ENCODE measurements at regions not wholly inside any gene's neighbourhood (a gene's known extent, or its start where the extent isn't known, plus 50 kb on each side); places are given as distances from the start of the nearest gene placed in this dataset.

DNA sequence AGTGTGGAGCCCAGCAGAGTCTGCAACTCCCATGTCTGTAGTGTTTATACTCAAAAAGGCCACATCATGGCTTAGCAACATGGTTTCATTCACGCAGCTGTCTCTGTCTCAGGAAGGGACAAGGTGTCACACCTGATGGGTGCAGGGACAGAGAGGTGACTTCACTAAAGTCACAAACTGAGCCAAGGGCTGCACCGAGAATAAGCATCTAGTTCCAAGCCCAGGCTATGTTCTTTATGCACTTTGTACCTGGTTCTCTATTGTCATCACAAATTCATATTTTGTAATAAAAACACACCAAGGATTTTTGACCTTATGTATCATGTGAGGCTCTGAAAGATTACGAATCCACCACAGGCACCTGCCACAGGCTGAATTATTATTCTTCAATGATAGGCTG lies 64.9 kb upstream of the STK32A start:
- no peak for DNase-seq

GRCh38 chr5:147170603-147171002 lies 64.2 kb upstream of the STK32A start:
- DNase-seq, result no peak

DNA sequence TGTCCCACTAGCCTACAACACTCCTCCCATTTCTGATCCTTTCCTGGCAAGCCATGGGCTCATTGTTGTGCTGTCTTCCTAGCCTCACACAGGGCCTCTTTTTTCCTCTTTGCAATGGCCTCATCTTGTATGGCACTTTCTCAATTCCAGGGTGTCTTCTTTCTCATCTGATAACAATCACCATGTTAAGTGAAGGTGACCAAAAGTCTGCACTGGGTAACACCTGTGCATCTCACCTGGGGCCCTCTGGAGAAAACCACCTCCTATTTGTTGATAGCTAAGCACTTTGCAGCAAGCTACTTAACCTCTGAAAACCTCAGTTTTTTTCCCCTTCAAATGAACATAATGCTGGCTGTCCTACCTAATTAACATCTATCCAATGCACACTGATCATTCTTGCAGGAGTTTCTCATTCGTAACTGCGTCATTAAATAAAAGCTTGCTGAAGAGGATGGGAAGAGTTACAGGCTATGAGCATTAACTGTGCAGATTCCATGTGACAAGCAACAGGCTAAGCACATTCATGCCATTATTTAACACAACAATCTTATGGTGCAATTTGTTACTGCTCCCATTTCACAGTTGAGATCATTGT lies 60.1 kb upstream of the STK32A start:
- DNase-seq, result no peak

DNA sequence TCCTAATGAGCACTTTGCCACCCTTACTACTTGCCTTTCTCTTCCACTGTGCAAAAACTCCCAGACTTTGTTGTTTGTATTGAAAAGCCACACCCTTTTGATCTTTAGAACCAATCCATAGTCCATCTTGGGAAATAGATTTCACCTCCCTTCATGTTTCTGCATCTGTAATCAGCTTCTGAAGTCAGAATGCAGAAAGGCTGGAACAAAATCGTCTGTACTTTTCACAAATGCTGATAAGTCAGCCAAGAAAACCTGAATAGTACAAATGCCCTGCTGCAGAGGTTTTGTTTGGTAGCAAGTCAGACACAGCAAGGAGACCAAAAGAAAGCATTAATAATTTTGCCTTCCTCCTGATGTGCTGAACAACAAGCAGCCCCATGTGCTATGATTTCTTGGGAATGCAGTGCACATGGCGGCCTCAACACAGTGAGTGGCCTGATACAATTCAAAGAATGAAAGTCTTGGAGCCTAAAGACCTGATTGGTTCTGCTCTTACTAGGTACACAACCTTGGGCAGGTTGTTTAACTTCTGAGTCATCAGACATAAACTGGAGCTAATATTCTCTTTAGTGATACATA lies 59.2 kb upstream of the STK32A start:
- no peak for DNase-seq

GRCh38 chr5:147176422-147176821 lies 58.4 kb upstream of the STK32A start:
- no peak for DNase-seq

GRCh38 chr5:147177125-147177840 lies 57.5 kb upstream of the STK32A start:
- no peak for DNase-seq

DNA sequence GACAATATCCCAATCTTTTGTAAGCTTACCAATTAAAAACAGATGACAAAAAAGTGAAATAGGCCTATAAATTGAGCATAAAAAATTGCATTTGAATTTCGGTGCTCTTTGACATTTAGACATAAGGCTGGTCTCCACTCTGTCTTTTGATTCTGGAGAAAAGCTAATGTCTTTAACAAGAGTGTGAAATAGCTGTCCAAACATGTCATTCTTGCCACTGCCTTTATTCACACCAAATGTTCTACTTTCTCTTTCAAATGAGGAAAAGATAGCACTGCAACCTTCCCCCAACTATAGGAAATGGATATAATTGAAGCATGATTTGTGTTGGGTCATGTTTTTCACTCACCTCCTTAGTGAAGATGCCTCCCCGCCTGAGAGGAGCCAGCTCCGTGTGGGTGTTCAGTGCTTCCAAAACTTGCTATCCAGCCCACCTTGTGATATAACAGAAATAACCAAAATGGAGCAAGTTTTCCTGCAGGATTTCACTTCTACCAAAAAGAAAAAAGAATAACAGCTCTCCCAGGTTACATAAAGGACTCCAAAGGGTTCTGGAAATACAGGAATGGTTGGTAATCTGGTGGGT lies 55.2 kb upstream of the STK32A start:
- no peak for DNase-seq

- DNase-seq, result no peak
These were observed 54.1 kb upstream of the STK32A start for GRCh38 chr5:147180751-147181150.
